ENCODE measurements at regions not wholly inside any gene's neighbourhood (a gene's known extent, or its start where the extent isn't known, plus 50 kb on each side); places are given as distances from the start of the nearest gene placed in this dataset.

- FAIRE-seq (no peak), DNase-seq (ENCODE audit: low read depth, low spot score) (no peak)
- BruUV-seq (replicated peaks): no TSS peak
- no peak overlapping the region for H3K4me2 ChIP-seq (ENCODE audit: insufficient read depth, low read length)
- dilution Hi-C loops (cut with MboI; ENCODE audit: extremely low pct_ligation_motif_present, low sequenced_read_pairs) (no loop called here), intact Hi-C loops (cut with micrococcal nuclease) (no loop called here)
- H2AFZ ChIP-seq (ENCODE audit: low read depth, low read length): no peak overlapping the region
- CTCF ChIA-PET: no interaction called here
- peaks cover 1 to 4% of the 10 kb centered on the region in 2 experiments for H3K27me3 ChIP-seq (ENCODE audit: control insufficient read depth in 2 of 2, insufficient read depth in 2 of 2, low read length in 2 of 2)
- no peaks in the 10 kb centered on the region for H3K9me1 ChIP-seq (replicated peaks; ENCODE audit: control insufficient read depth, extremely low read depth, insufficient read depth, low read length)
- POLR2A ChIA-PET: interaction anchor here (0.6 kb wide), 1 partner anchor 531 kb away, joined by 9 read pairs; no protein-coding TSS in a partner anchor
- no peaks in the 10 kb centered on the region for H3K4me1 ChIP-seq (ENCODE audit: control insufficient read depth, extremely low read depth, insufficient read depth, low read length)
- no peak overlapping the region for H3K4me3 ChIP-seq (replicated peaks in 1 of 3; ENCODE audit: insufficient read depth in 1 of 3, low read depth in 1 of 3, low read length in 3 of 3)
- no peaks in the 10 kb centered on the region for H3K9me3 ChIP-seq (replicated peaks; ENCODE audit: control insufficient read depth, insufficient read depth, low read length)
- H3K9ac ChIP-seq (replicated peaks; ENCODE audit: extremely low read depth, insufficient read depth, low read length): no peak overlapping the region
- no peak for TF ChIP-seq MYC (IDR thresholded peaks at IDR 0.05; ENCODE audit: low read depth, low read length)
- no peak for TF ChIP-seq JUN (IDR thresholded peaks at IDR 0.05; ENCODE audit: borderline replicate concordance, insufficient read depth, insufficient read length, low read depth)
- TF ChIP-seq GATA2 (IDR thresholded peaks at IDR 0.05; ENCODE audit: insufficient read depth, insufficient read length, low read depth, low read length): no peak
- no peak for TF ChIP-seq EZH2 (IDR thresholded peaks at IDR 0.05; ENCODE audit: borderline replicate concordance, low read depth, low read length, severe bottlenecking)
- no peak for TF ChIP-seq POLR2A (IDR thresholded peaks at IDR 0.05; ENCODE audit: low read depth, low read length)
- TF ChIP-seq FOS (IDR thresholded peaks at IDR 0.05; ENCODE audit: borderline replicate concordance, insufficient read depth, low read length): no peak
- TF ChIP-seq POLR2AphosphoS5 (IDR thresholded peaks at IDR 0.05; ENCODE audit: insufficient read depth, low read depth, low read length): no peak
- no peak for TF ChIP-seq MAX (IDR thresholded peaks at IDR 0.05; ENCODE audit: insufficient read depth, insufficient read length)
- TF ChIP-seq CTCF (IDR thresholded peaks at IDR 0.05; ENCODE audit: extremely low read depth in 1 of 2, insufficient read depth in 1 of 2, low read depth in 1 of 2, low read length in 2 of 2): no peak
- H4K20me1 ChIP-seq (replicated peaks; ENCODE audit: control insufficient read depth, extremely low read depth, insufficient read depth, low read length): no peaks in the 10 kb centered on the region
- no peaks in the 10 kb centered on the region for H3K79me2 ChIP-seq (ENCODE audit: control insufficient read depth, insufficient read depth, low read length)
- no peak overlapping the region for H3K27ac ChIP-seq (ENCODE audit: insufficient read depth, low read depth, low read length)
- H3K36me3 ChIP-seq (ENCODE audit: control insufficient read depth in 2 of 2, extremely low read depth in 1 of 2, insufficient read depth in 2 of 2, low read length in 2 of 2): no peaks in the 10 kb centered on the region
These were observed 164.3 kb upstream of the PODXL start for GRCh38 chr7:131720703-131721102.
